HG03460 (cell line): ENCODE measurements at regions not wholly inside any gene's neighbourhood (a gene's known extent, or its start where the extent isn't known, plus 50 kb on each side); places are given as distances from the start of the nearest gene placed in this dataset.
"Not testable (repeated sequence)": the region's sequence is repeated elsewhere in the genome, so short reads cannot be mapped to it uniquely, and the experiment has no call there.

Source experiments
- ATAC-seq: cut with Tn5 transposase; IDR thresholded peaks from one replicate; pipeline ENCODE4 v1.9.1; 2021; ENCODE audit not compliant: unreplicated experiment

GRCh38 chr1:220942278-220942677, 63.0 kb downstream of the HLX start:
- no peak for ATAC-seq

GRCh38 chr1:220942914-220943313, 63.7 kb downstream of the HLX start:
- ATAC-seq: not testable (repeated sequence)

- ATAC-seq: no peak
Measured at GRCh38 chr1:220943319-220943996, 64.2 kb downstream of the HLX start.

GRCh38 chr1:220950576-220950975, 71.3 kb downstream of the HLX start:
- ATAC-seq: no peak

- ATAC-seq: no peak
Measured at GRCh38 chr1:220952961-220953643, 73.9 kb downstream of the HLX start.

GRCh38 chr1:220954321-220955075, 75.3 kb downstream of the HLX start:
- no peak for ATAC-seq

- ATAC-seq: no peak
Measured at GRCh38 chr1:220955116-220955515, 75.9 kb downstream of the HLX start.

GRCh38 chr1:220956501-220957232, 77.4 kb downstream of the HLX start:
- ATAC-seq: no peak

GRCh38 chr1:220957233-220957605, 78.0 kb downstream of the HLX start:
- ATAC-seq: no peak

GRCh38 chr1:220958234-220958633, 79.0 kb downstream of the HLX start:
- no peak for ATAC-seq

GRCh38 chr1:220962031-220962751, 82.9 kb downstream of the HLX start:
- no peak for ATAC-seq

- no peak for ATAC-seq
Measured at GRCh38 chr1:220966041-220966440, 86.8 kb downstream of the HLX start.

- no peak for ATAC-seq
Measured at GRCh38 chr1:220966473-220966872, 87.2 kb downstream of the HLX start.

- no peak for ATAC-seq
Measured at GRCh38 chr1:220966881-220967611, 87.8 kb downstream of the HLX start.

GRCh38 chr1:220967911-220968310, 88.7 kb downstream of the HLX start:
- ATAC-seq: no peak

GRCh38 chr1:220969281-220969680, 90.0 kb downstream of the HLX start:
- ATAC-seq: not testable (repeated sequence)

- ATAC-seq: no peak
Measured at GRCh38 chr1:220970311-220970710, 91.1 kb downstream of the HLX start.

- ATAC-seq: no peak
Measured at GRCh38 chr1:220971221-220971620, 92.0 kb downstream of the HLX start.

- no peak for ATAC-seq
Measured at GRCh38 chr1:220974431-220974830, 95.2 kb downstream of the HLX start.

- no peak for ATAC-seq
Measured at GRCh38 chr1:220976390-220976789, 97.1 kb downstream of the HLX start.
